Loucy (cell line): ENCODE measurements at regions not wholly inside any gene's neighbourhood (a gene's known extent, or its start where the extent isn't known, plus 50 kb on each side); places are given as distances from the start of the nearest gene placed in this dataset.

ENCODE experiments used
- H2AFZ ChIP-seq: fragments of 200-600 bp; sonication (generic); 2 replicates; pipeline ENCODE4 v1.6.0; 2016; ENCODE audit warnings: antibody characterized with exemption, mild to moderate bottlenecking, low read length, moderate library complexity
- H3F3A ChIP-seq: fragments of 200-600 bp; 2 replicates; pipeline ENCODE4 v1.6.0; 2016; ENCODE audit warnings: antibody characterized with exemption, low read depth, mild to moderate bottlenecking
- H3K27me3 ChIP-seq: fragments of 200-600 bp; sonication (generic); 2 replicates; pipeline ENCODE4 v1.6.1; 2014; ENCODE audit warnings: low read length, mild to moderate bottlenecking; ENCODE audit not compliant: insufficient read depth, poor library complexity, severe bottlenecking
- H3K36me3 ChIP-seq: fragments of 200-600 bp; sonication (generic); 2 replicates; pipeline ENCODE4 v1.6.1; 2016; ENCODE audit warnings: low read length; ENCODE audit not compliant: insufficient read depth
- H3K4me1 ChIP-seq: fragments of 200-600 bp; sonication (generic); 2 replicates; pipeline ENCODE4 v1.5.1; 2014; ENCODE audit warnings: low read length, mild to moderate bottlenecking; ENCODE audit not compliant: insufficient read depth, poor library complexity, severe bottlenecking
- H3K4me2 ChIP-seq: fragments of 200-600 bp; sonication (generic); 2 replicates; pipeline ENCODE4 v1.6.0; 2014; ENCODE audit warnings: antibody characterized with exemption, low read length, low read depth, mild to moderate bottlenecking; ENCODE audit not compliant: poor library complexity, severe bottlenecking
- H3K4me3 ChIP-seq: fragments of 200-600 bp; sonication (generic); 2 replicates; pipeline ENCODE4 v1.5.1; 2014; ENCODE audit warnings: low read length, mild to moderate bottlenecking, mixed read lengths; ENCODE audit not compliant: poor library complexity, severe bottlenecking
- H3K79me2 ChIP-seq: fragments of 200-600 bp; sonication (generic); 2 replicates; pipeline ENCODE4 v1.6.1; 2014; ENCODE audit warnings: low read length; ENCODE audit not compliant: insufficient read depth
- H3K9ac ChIP-seq: fragments of 200-600 bp; sonication (generic); 2 replicates; pipeline ENCODE4 v1.6.0; 2014; ENCODE audit warnings: mild to moderate bottlenecking, low read depth, low read length, moderate library complexity; ENCODE audit not compliant: poor library complexity, severe bottlenecking
- H3K9me2 ChIP-seq: fragments of 200-600 bp; sonication (generic); replicated peaks from 2 replicates; pipeline ENCODE4 v1.6.1; 2016; ENCODE audit warnings: low read depth, low read length, mixed read lengths
- H3K9me3 ChIP-seq: fragments of 200-600 bp; sonication (generic); 2 replicates; pipeline ENCODE4 v1.6.1; 2014; ENCODE audit warnings: mild to moderate bottlenecking, antibody characterized with exemption, low read length, low read depth; ENCODE audit not compliant: insufficient read depth
- H4K20me1 ChIP-seq: fragments of 200-600 bp; sonication (generic); 2 replicates; pipeline ENCODE4 v1.6.0; 2014; ENCODE audit warnings: antibody characterized with exemption, low read length, mild to moderate bottlenecking; ENCODE audit not compliant: insufficient read depth, poor library complexity, severe bottlenecking
- CTCF ChIP-seq: fragments of 200-600 bp; sonication (generic); conservative IDR thresholded peaks from 2 replicates; pipeline ENCODE4 v1.5.1; 2014; ENCODE audit warnings: mild to moderate bottlenecking, antibody characterized with exemption, low read length
- EZH2phosphoT487 ChIP-seq: fragments of 200-600 bp; IDR thresholded peaks from 2 replicates; pipeline ENCODE4 v1.6.1; 2018; ENCODE audit warnings: antibody characterized with exemption, mild to moderate bottlenecking, moderate library complexity, borderline replicate concordance

DNA sequence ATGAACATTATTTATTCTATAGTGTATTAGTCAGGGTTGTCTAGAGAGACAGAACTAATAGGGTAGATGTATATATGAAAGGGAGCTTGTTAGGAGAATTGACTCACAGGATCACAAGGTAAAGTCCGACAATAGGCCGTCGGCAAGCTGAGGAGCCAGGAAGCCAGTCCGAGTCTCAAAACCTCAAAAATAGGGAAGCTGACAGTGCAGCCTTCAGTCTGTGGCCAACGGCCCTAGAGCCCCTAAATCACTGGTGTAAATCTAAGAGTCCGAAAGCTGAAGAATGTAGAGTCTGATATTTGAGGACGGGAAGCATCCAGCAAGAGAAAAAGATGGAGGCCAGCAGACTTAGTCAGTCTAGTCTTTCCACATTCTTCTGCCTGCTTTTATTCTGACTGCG, 912.2 kb downstream of the FLRT2 start:
- H3F3A ChIP-seq, result no peaks in the 10 kb centered on the region
- TF ChIP-seq EZH2phosphoT487 (no peak), CTCF (no peak)
- no peak overlapping the region for H3K4me2 ChIP-seq
- H4K20me1 ChIP-seq, result no peaks in the 10 kb centered on the region
- H2AFZ ChIP-seq, result no peak overlapping the region
- H3K4me3 ChIP-seq, result no peak overlapping the region
- no peak overlapping the region for H3K9ac ChIP-seq
- no peaks in the 10 kb centered on the region for H3K36me3 ChIP-seq
- H3K4me1 ChIP-seq, result no peaks in the 10 kb centered on the region
- no peaks in the 10 kb centered on the region for H3K79me2 ChIP-seq
- no peaks in the 10 kb centered on the region for H3K9me3 ChIP-seq
- no peaks in the 10 kb centered on the region for H3K9me2 ChIP-seq
- no peaks in the 10 kb centered on the region for H3K27me3 ChIP-seq

DNA sequence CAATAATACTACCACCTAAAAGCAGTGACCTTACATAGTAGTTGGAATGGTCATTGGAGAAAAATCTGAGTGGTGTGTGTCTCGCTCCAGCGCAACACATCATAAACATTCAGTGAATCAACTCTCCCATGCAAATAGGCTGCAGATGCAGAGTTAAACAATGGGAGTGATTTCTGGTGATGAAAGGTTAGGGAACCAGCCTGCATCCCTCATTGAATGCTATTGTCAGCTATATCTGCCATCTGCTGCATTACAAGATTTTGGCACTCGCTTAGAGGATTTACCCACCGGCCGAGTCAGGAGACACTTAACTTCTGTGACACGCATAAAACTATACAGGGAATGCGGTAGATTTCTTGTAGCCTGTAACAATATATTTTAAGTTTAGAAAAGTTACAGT, 900.9 kb downstream of the FLRT2 start:
- H3F3A ChIP-seq, result no peaks in the 10 kb centered on the region
- no peaks in the 10 kb centered on the region for H3K9me2 ChIP-seq
- H3K36me3 ChIP-seq, result no peaks in the 10 kb centered on the region
- TF ChIP-seq EZH2phosphoT487, result no peak
- no peak for TF ChIP-seq CTCF
- H2AFZ ChIP-seq, result no peak overlapping the region
- peaks cover 6% of the 10 kb centered on the region for H3K4me1 ChIP-seq
- no peak overlapping the region for H3K9ac ChIP-seq
- H3K27me3 ChIP-seq, result no peaks in the 10 kb centered on the region
- H3K4me3 ChIP-seq, result no peak overlapping the region
- H3K79me2 ChIP-seq, result no peaks in the 10 kb centered on the region
- no peaks in the 10 kb centered on the region for H3K9me3 ChIP-seq
- no peak overlapping the region for H3K4me2 ChIP-seq
- no peaks in the 10 kb centered on the region for H4K20me1 ChIP-seq

DNA sequence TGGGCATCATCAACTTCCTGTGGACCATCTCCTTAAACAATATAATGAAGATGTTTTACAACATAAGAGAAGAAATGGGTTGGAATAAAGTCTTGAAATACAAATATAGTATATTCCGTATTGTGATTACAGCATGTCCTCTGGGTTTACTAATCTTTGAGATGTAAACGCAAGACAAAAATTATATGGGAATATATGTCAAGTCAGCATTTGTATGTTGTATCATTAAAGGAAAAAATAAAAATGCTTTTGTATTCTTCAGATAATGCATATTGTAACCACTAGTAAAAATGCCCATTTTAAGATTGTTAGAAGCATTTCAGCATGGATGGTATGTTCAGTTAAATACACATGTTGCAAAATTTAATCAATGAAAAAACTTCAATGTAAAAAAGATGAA, 893.3 kb downstream of the FLRT2 start:
- no peak overlapping the region for H3K9ac ChIP-seq
- H3K4me3 ChIP-seq, result no peak overlapping the region
- H3K79me2 ChIP-seq, result no peaks in the 10 kb centered on the region
- no peaks in the 10 kb centered on the region for H4K20me1 ChIP-seq
- H3K27me3 ChIP-seq, result no peaks in the 10 kb centered on the region
- H3K9me3 ChIP-seq, result no peaks in the 10 kb centered on the region
- H3K4me1 ChIP-seq, result peaks cover 30% of the 10 kb centered on the region
- no peaks in the 10 kb centered on the region for H3K9me2 ChIP-seq
- no peaks in the 10 kb centered on the region for H3K36me3 ChIP-seq
- no peak overlapping the region for H2AFZ ChIP-seq
- TF ChIP-seq CTCF (no peak), EZH2phosphoT487 (no peak)
- H3F3A ChIP-seq, result no peaks in the 10 kb centered on the region
- H3K4me2 ChIP-seq, result no peak overlapping the region
